Right lobe of liver (tissue), 4 donors: ENCODE measurements at regions not wholly inside any gene's neighbourhood (a gene's known extent, or its start where the extent isn't known, plus 50 kb on each side); places are given as distances from the start of the nearest gene placed in this dataset.

ENCODE experiments used
- CTCF ChIP-seq, 4 donors: fragments of 200-600 bp in 3 of 4; fragments of 450-650 bp in 1 of 4; IDR thresholded peaks; one replicate each; pipeline versions ENCODE4 v1.5.1 to v1.8.0; 2016 to 2022; ENCODE audit warnings: antibody characterized with exemption in 4 of 4, mild to moderate bottlenecking in 2 of 4
- POLR2A ChIP-seq: fragments of 450-650 bp; IDR thresholded peaks from one replicate; pipeline ENCODE4 v1.6.1; 2017; ENCODE audit warnings: antibody characterized with exemption, mild to moderate bottlenecking
- donor health status: DM: no; HTN: no; CAD: no.
- donor health status: DM: no; HTN: no; CAD: no.
- donor health status: DM: no; HTN: yes; CAD: no.

GRCh38 chr7:114862406-114862805 is 59.5 kb upstream of the MDFIC start:
- TF ChIP-seq POLR2A (no peak), CTCF (IDR thresholded peaks at IDR 0.05) (no peak)
